ENCODE measurements at regions not wholly inside any gene's neighbourhood (a gene's known extent, or its start where the extent isn't known, plus 50 kb on each side); places are given as distances from the start of the nearest gene placed in this dataset.

DNA sequence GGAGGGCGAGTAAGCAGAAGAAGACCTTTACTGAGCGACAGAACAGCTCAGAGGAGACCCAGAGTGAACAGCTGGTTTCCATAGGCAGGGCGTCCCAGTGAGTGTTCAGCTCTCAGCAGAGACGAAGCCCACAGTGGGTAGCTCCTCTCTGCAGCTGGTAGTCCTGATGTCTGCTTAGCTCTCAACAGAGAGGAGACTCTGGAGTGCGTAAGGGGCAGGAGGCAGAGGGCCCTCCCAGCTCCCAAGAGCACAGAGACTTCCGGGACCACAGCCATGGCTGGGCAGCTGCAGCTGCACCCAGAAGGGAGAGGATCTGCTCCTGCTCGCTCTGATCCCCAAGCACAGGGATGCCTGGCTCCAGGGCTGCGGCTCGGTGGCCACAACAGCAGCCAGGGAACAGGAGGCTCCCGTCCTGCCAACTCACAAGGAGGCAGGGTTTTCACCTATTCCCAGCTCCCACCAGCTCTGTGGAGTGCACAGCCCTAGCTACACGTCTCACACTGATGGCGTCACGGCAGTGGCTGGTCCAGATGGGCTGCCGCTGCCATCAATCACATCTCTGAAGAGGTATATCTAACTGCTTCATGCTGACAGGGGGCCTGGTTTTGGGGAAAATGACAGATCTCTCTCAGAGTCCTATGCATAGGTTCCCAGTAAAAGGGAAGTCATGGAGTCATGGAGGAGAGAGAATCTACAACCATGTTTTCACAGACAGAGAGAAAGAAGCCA, 2660.1 kb upstream of the PCDH20 start:
- TF ChIP-seq CTCF (IDR thresholded peaks at IDR 0.05 in 4 of 5, conservative IDR thresholded peaks at IDR 0.05 in 1 of 5): no peak
- no peak for TF ChIP-seq POLR2A (IDR thresholded peaks at IDR 0.05)

All from gastrocnemius medialis (tissue), 4 donors.